BE2C (cell line): ENCODE measurements at regions not wholly inside any gene's neighbourhood (a gene's known extent, or its start where the extent isn't known, plus 50 kb on each side); places are given as distances from the start of the nearest gene placed in this dataset.

Source experiments
- DNase-seq: peaks from one replicate; pipeline ENCODE4 v3.0.0-alpha.2; 2020
- H3K27me3 ChIP-seq: fragments of 250-450 bp; sonication (Bioruptor Pico); 2 replicates; pipeline ENCODE4 v1.5.1; 2020; ENCODE audit warnings: mild to moderate bottlenecking
- H3K36me3 ChIP-seq: fragments of 250-450 bp; sonication (Bioruptor Pico); 2 replicates; pipeline ENCODE4 v1.5.1; 2020; ENCODE audit warnings: mild to moderate bottlenecking
- H3K4me1 ChIP-seq: fragments of 250-450 bp; sonication (Bioruptor Pico); 2 replicates; pipeline ENCODE4 v1.5.1; 2020
- H3K4me3 ChIP-seq: 2 replicates; pipeline ENCODE4 v1.5.1; 2011; ENCODE audit warnings: low read depth, low read length
- H3K9me3 ChIP-seq: fragments of 250-450 bp; sonication (Bioruptor Pico); 2 replicates; pipeline ENCODE4 v1.5.1; 2020
- TF ChIP-seq, protein P1 (sequence below): IDR thresholded peaks from 2 replicates; pipeline ENCODE4 v1.5.1; 2012; ENCODE audit warnings: mild to moderate bottlenecking, low read depth, low read length

DNA sequence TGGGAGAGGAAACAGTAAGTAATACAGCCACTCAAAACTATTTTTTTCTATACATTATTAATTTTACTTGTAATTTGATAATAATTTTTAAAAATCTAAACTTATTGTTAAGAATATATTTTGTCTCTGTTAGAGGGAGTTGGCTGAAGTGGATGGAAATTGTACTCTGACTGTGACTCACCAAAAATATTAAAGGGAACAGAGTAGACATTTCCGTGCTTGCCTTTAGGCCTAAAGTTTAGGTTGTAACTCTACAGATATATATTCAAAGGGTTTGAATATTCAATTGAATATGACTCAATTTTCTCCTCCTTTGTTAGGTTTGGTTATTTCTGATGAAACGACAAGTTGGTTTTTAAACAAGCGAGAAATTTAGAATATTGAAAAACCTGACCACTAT is 128.3 kb upstream of the PITX2 start:
- TF ChIP-seq, protein P1, sequence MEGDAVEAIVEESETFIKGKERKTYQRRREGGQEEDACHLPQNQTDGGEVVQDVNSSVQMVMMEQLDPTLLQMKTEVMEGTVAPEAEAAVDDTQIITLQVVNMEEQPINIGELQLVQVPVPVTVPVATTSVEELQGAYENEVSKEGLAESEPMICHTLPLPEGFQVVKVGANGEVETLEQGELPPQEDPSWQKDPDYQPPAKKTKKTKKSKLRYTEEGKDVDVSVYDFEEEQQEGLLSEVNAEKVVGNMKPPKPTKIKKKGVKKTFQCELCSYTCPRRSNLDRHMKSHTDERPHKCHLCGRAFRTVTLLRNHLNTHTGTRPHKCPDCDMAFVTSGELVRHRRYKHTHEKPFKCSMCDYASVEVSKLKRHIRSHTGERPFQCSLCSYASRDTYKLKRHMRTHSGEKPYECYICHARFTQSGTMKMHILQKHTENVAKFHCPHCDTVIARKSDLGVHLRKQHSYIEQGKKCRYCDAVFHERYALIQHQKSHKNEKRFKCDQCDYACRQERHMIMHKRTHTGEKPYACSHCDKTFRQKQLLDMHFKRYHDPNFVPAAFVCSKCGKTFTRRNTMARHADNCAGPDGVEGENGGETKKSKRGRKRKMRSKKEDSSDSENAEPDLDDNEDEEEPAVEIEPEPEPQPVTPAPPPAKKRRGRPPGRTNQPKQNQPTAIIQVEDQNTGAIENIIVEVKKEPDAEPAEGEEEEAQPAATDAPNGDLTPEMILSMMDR: no peak

DNA sequence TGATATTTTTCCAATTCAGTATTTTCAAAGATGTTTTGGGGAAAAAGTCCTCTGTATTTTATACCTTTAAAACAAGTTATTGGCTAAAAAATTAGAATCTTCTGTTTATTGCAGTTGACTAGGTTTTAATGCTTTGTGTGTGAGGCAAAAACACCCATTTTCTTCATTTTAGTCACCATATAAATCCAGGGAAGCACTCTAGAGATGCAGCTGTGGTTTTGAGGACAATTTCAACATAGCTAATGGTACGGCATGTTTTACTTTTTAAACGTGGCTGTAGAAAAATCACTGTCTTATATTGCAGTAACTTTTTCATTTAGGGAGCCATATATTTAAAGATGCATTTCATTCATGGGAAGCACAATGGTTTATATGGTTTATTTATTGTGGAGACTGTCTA is 129.1 kb upstream of the PITX2 start:
- Histone ChIP-seq H3K27me3 (no peaks in the 10 kb centered on the region; the same call in 1 of the 2 replicates), H3K9me3 (no peaks in the 10 kb centered on the region), H3K4me1 (no peaks in the 10 kb centered on the region), H3K36me3 (no peaks in the 10 kb centered on the region), H3K4me3 (no peak overlapping the region)
- no peak for DNase-seq
- TF ChIP-seq, protein P1: no peak

More for the DNA sequence above, 128.3 kb upstream of the PITX2 start:
- DNase-seq: no peak
- H3K36me3 ChIP-seq: no peaks in the 10 kb centered on the region
- no peaks in the 10 kb centered on the region; the same call in 1 of the 2 replicates for H3K27me3 ChIP-seq
- no peak overlapping the region for H3K4me3 ChIP-seq
- no peaks in the 10 kb centered on the region for H3K4me1 ChIP-seq
- no peaks in the 10 kb centered on the region for H3K9me3 ChIP-seq

DNA sequence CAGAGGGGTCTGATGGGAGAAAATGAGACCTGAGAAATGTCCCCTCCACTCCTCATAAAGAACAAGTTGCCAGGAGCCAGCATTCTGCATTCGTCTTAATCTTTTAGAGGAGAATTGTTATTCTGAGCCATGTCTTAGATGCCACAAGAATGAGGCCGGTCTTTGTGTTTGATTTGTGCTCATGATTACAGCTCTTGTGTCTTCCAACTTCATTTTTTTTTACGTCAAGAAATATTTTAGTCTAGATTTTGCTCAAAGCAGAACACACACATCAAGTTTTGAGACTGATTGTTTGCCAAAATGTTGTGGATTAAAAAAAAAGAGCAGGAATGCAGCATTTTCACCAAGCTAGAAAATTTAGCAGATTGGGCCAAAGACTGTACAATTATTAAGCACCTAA is 130.6 kb upstream of the PITX2 start:
- no peaks in the 10 kb centered on the region; the same call in 1 of the 2 replicates for H3K27me3 ChIP-seq
- no peak for DNase-seq
- H3K4me1 ChIP-seq: no peaks in the 10 kb centered on the region
- no peak overlapping the region for H3K4me3 ChIP-seq
- no peaks in the 10 kb centered on the region for H3K9me3 ChIP-seq
- H3K36me3 ChIP-seq: no peaks in the 10 kb centered on the region
- TF ChIP-seq, protein P1: no peak

- Histone ChIP-seq H3K4me3 (no peak overlapping the region), H3K27me3 (no peaks in the 10 kb centered on the region), H3K9me3 (no peaks in the 10 kb centered on the region), H3K4me1 (no peaks in the 10 kb centered on the region), H3K36me3 (no peaks in the 10 kb centered on the region)
- DNase-seq: no peak
- TF ChIP-seq, protein P1: no peak
Observed at GRCh38 chr4:110754716-110755115, 131.8 kb upstream of the PITX2 start.

- H3K36me3 ChIP-seq: no peaks in the 10 kb centered on the region
- no peaks in the 10 kb centered on the region for H3K27me3 ChIP-seq
- H3K4me3 ChIP-seq: no peak overlapping the region
- H3K9me3 ChIP-seq: no peaks in the 10 kb centered on the region
- TF ChIP-seq, protein P1: no peak
- H3K4me1 ChIP-seq: no peaks in the 10 kb centered on the region
- no peak for DNase-seq
Observed at GRCh38 chr4:110769578-110769977, 146.7 kb upstream of the PITX2 start.

GRCh38 chr4:110770353-110770752 is 147.5 kb upstream of the PITX2 start:
- no peaks in the 10 kb centered on the region for H3K9me3 ChIP-seq
- no peaks in the 10 kb centered on the region for H3K27me3 ChIP-seq
- DNase-seq: no peak
- no peaks in the 10 kb centered on the region for H3K4me1 ChIP-seq
- no peak overlapping the region for H3K4me3 ChIP-seq
- TF ChIP-seq, protein P1: no peak
- no peaks in the 10 kb centered on the region for H3K36me3 ChIP-seq
